ENCODE measurements at regions not wholly inside any gene's neighbourhood (a gene's known extent, or its start where the extent isn't known, plus 50 kb on each side); places are given as distances from the start of the nearest gene placed in this dataset.
A peak's percentile ranks its signal among the peaks of the same experiment; 100 is the strongest.

DNA sequence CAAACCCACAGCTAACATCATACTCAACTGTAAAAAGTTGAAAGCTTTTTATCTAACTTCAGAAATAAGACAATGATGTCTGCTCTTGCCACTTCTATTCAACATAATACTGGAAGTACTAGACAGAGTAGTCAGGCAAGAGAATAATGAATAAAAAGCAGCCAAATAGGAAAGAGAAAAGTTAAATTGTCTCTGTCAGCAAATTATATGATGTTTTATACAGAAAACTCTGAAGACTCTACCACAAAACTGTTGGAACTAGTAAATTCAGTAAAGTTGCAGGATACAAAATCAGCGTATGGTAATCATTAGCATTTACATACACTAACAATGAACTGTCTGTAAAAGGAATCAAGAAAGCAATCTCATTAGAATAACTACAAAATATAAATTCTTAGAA lies 752.9 kb upstream of the CT83 start:
- DNase-seq (ENCODE audit: low read depth, low spot score) = no peak

DNA sequence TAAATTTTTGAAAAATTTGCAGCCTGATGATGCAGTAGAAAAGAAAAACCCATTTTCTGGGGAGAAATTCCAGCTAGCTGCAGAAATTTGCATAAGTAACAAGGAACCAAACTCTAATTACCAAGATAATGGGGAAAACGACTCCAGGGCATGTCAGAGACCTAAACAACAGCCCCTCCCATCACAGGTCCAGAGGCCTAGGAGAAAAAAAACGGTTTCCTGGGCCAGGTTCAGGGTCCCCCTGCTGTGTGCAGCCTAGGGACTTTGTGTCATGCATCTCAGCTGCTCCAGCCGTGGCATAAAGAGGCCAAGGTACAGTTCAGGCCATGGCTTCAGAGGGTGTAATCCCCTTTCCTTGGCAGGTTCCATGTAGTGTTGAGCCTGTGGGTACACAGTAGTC lies 733.7 kb upstream of the CT83 start:
- DNase-seq (ENCODE audit: low read depth, low spot score) = peak; percentile 23

DNA sequence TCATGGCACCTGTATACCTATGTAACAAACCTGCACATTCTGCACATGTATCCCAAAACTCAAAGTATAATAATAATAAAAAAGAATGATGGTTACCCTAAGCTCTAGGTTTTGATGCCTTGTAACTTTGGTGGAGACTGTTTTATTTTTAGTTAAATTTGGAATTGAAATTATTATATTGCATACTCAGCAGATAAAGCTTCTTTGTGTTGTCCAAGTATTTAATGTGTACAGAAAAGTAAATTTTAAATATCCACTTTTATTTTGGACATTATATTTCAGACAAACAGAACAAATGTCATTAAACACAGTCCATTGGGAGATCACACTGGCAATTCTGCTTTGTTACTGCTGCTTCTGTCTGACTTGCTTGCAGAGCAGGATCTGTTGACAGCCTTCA lies 684.5 kb upstream of the CT83 start:
- no peak for DNase-seq (ENCODE audit: low read depth, low spot score)

DNA sequence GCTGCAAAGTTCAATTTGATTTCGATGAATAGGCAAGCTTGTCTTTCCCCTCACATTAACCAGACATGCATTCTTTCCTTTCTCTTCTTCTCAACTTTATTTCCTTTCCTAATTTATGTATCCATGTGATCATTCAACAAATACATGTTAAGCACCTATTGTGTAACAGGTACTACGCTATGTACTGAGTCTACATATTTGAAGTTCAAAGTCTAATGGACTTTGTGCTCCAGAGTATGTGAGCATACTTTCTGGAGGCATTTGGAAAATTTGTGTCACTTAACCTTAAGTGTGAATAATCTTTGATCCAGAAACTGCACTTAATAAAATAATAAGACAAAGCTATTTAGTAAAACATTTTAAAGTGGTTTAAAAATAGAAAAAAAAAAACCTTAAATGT lies 675.3 kb upstream of the CT83 start:
- DNase-seq (ENCODE audit: low read depth, low spot score) = no peak

DNA sequence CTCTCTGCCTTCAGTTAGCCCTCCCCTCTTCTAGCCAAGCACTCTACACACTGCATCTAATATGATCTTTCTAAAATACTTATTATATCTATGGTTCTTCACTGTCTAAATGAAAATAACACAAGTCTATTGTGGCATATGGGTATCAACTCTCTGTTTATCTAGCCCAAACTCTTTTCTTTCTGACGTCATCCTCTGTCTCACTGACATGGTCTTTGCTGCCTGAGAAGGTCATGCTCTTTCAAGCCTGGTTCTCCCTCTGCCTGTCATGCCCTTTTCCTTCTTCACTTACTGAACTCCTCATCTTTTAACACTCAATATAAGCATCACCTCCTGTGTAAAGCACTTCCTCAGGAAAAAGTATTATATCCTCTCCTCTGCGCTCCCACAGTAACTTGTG lies 672.2 kb upstream of the CT83 start:
- no peak for DNase-seq (ENCODE audit: low read depth, low spot score)

DNA sequence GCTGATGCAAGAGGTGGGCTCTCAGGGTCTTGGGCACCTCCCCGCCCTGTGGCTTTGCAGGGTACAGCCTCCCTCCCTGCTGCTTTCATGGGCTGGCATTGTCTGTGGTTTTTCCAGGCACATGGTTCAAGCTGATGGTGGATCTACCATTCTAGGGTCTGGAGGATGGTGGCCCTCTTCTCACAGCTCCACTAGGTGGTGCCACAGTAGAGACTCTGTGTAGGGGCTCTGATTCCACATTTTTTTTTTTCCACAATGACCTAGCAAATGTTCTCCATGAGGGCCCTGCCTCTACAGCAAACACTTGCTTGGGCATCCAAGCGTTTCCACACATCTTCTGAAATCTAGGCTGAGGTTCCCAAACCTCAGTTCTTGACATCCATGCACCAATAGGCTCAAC lies 657.9 kb upstream of the CT83 start:
- DNase-seq (ENCODE audit: low read depth, low spot score) = no peak

DNA sequence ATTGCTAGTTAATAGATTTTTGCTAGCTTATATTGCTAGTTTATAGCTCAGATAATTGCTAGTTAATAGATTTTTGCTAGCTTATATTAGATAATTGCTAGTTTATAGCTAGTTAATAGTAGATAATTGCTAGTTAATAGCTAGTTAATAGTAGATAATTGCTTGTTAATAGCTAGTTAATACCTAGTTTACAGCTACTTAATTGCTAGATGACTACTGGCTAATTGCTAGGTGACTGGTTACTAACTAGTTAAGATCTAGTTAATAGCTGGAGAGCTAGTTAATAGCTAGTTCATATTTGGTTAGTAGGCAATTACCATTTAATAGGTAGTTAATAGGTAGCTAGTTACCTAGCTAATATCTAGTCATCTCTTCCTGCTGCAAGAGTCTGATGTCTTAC lies 633.8 kb upstream of the CT83 start:
- no peak for DNase-seq (ENCODE audit: low read depth, low spot score)

DNA sequence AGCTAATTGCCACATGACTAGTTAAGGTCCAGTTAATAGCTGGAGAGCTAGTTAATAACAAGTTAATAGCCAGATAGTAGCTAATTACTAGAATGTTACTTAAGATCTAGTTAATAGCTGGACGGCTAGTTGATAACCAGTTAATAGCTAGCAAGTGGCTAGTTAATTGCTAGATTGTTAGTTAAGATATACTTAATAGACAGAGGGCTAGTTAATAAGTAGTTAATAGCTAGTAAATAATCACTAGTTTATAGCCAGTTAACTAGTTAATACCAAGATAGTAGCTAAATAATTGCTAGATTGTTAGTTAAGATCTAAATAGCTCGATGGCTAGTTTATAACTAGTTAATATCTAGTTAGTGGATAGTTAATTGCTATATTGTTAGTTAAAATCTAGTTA lies 632.6 kb upstream of the CT83 start:
- no peak for DNase-seq (ENCODE audit: low read depth, low spot score)

DNA sequence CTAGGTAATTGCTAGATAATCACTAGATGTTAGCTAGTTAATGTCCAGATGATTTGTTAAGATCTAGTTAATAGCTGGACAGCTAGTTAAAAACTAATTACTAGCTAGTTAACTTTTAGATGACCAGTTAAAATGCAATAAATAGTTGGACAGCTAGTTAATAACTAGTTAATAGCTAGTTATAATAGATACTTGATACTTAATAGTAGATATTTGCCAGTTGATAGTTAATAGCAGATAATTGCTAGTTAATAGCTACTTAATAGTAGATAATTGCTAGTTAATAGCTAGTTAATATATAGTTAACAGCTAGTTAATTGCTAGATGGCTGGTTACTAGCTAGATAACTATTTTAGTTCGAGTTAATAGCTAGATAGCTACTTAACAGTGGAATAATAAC lies 631.4 kb upstream of the CT83 start:
- no peak for DNase-seq (ENCODE audit: low read depth, low spot score)

DNA sequence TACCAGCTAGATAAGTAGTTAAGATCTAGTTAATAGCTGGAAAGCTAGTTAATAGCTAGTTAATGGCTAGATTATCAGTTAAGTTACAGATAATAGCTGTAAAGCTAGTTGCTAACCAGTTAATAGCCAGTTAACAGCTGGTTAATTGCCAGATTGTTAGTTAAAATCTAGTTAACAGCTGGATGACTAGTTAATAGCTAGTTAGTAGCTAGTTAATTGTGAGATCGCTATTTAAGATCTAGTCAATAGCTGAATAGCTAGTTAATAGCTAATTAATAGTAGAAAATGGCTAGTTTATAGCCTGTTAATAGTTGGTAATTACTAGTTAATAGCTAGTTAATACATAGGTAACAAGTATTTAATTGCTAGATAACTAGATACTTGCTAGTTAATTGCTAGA lies 630.5 kb upstream of the CT83 start:
- DNase-seq (ENCODE audit: low read depth, low spot score) = no peak

DNA sequence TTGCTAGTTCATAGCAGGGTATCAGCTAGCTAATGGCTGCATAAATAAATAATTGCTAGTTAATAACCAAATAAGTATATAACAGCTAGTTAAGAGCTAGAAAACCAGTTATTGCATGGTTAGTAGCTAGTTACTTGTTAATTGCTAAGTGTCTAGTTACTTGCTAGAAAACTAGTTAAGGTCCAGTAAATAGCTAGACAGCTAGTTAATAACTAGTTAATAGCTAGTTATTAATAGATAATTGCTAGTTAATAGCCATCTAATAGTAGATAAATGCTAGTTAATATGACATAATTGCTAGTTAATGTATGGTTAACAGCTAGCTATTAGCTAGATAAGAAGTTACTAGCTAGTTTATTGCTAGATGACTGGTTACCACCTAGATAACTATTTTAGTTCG lies 629.9 kb upstream of the CT83 start:
- DNase-seq (ENCODE audit: low read depth, low spot score) = no peak

DNA sequence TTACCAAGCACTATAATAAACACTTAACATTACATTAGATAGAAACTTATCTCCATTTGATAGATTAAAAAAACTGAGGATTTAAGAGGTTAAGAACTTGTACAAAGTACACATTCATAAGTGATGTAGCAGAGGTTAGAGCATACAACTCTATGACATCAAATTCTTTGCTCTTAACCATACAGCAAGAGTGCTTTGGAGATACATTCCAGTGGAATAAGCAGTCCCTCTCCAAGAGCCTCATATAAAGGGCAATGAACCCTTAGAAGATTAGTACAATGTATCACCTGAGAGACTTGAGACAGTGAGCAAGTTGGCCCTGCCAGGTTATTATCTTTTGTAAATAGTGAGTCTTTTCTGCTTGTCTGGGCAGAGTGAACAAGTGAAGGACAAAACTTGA lies 600.4 kb upstream of the CT83 start:
- DNase-seq (ENCODE audit: low read depth, low spot score) = no peak

DNA sequence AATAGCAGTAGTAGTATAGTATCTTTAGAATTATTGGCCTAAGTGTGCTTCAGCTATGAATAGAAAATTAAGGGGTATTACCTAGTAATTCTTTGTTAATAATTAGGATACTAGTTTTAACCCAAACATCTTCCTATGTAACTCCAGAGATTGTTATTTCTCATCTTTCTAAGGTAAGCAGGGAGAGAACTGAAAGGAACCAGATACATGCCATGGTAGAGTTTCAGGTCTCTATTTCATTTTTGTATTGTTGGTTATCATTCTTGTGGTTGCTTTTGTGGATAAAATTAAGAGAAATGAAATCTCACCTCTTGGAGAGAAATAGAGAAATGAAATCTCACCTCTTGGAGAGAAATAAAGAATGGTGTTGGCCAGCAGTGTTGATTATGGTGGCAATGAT lies 597.1 kb upstream of the CT83 start:
- no peak for DNase-seq (ENCODE audit: low read depth, low spot score)

DNA sequence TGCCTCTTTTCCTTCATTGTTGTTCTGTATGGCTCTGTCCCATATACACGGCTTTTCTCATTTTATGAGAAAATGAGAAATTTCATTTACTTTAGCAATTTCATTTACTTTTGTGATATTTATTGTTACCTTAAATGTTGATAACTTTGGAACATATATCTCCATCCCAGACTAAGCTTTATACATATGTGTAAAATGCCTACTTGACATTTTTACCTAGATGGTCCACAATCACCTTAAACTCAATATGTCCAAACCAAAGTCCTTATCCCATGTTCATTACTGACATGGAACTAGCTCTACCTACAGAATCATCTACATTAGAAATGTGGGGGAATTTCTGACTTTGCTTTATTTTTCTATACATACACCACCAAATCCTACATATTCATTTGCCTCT lies 590.5 kb upstream of the CT83 start:
- no peak for DNase-seq (ENCODE audit: low read depth, low spot score)

DNA sequence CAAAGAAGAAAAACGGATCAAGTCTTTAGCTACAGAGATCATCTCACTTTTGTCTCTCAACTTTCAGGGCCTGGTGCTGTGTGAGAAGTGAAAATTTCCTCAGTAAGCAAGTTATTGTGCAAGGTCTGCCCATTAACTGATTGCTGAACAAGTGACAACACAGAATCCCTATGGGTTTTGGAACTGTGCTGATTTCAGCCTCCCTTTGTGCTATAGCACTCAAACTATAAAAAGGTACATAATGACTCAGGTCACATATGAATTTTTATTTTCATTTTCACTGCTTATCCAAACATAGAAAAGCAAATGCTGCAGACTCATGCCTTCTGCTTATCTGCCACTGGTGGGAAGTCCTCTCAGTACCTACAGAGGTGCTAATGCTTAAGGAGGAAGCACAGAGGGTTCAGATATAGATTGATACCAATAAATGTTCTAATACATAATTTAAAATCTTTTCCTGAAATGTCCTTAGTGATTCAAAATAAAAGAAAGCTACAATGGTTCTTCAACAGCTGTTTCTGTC lies 576.2 kb upstream of the CT83 start:
- no peak for DNase-seq (ENCODE audit: low read depth, low spot score)

DNA sequence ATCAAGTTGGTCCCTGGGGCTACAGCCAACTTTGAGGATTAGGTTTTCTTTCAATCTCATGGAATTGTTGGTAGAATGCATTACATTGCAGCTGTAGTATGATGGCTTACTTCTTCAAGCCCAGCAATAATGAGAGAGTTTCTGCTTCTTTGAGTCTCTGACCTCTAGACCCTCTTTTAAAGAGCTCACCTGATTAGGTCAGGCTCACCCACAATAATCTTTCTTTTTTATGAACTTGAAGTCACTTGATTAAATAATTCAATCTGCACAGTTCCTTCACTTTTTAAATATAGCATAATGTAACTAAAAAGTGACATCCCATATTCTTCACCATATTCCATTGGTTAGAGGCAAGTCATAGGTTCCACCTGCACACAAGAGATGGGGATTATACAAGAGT lies 547.5 kb upstream of the CT83 start:
- DNase-seq (ENCODE audit: low read depth, low spot score) = no peak

DNA sequence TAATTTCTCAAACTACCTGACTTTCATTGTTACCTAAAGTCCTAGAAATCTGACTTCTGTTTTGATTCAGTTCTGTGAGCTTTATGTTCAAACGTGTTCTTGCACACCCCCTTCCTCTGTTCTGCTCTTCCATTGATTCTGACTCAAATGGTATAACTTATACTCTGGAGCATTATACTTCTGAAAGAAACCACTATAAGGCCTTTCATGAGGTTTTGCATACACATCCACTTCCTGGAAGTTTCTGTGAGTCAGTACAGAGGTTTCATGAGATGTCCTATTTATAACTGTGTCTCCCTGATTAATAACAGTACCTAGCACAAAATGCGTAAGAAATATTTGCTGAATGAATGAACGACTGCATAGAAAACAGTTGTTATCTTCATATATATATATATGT lies 540.2 kb upstream of the CT83 start:
- no peak for DNase-seq (ENCODE audit: low read depth, low spot score)

DNA sequence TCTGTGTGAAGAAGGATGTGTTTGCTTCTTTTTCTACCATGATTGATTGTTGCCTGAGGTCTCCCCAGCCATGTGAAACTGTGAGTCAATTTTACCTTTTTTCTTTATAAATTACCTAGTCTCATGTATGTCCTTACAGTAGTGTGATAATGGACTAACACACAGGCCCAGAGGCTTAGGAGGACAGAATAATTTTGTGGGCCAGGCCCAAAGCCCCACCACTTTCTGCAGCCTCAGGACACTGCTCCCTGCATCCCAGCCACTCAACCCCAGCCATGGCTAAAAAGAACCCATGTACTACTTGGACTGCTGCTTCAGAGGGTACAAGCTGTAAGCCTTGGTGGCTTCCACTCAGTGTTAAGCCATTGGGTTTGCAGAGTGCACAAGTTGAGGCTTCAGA lies 512.7 kb upstream of the CT83 start:
- no peak for DNase-seq (ENCODE audit: low read depth, low spot score)

DNA sequence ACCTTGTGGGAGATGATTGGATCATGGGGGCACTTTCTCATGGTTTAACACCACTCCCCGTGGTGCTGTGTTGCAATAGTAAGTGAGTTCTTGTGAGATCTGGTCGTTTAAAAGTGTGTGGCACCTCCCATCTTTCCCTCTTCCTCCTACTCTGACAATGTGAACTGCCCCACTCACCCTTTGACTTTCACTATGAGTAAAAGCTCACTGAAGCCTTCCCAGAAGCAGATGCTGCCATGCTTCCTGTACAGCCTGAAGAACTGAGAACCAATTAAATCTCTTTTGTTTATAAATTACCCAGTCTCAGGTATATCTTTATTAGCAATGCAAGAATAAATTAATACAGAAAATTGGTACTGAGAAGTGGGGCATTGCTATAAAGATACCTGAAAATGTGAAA lies 509.6 kb upstream of the CT83 start:
- no peak for DNase-seq (ENCODE audit: low read depth, low spot score)

DNA sequence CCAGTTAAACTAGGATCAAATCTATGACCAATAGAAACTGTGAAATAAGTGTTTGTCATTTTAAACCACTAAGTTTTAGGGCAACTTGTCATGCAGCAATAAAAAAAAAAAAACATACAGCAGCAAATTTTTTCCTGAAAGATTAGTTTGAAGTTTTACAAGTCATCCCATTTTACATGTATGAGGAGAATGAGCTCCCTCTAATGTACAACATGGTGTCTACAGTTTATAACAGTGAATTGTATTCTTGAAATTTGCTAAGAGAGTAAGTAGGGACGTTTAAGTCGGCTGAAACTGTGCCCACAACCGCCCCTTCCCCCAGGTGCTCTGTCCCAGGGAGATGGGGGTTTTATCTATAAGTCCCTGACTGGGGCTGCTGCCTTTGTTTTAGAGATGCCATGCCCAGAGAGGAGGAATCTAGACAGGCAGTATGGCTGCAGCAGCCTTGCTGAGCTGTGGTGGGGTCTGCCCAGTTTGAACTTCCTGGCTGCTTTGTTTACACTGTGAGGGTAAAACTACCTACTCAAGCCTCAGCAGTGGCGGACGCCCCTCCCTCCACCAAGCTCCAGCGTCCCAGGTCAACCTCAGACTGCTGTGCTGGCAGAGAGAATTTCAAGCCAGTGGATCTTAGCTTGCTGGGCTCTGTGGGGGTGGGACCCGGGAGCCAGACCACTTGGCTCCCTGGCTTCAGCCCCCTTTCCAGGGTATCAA lies 499.3 kb upstream of the CT83 start:
- no peak for DNase-seq (ENCODE audit: low read depth, low spot score)

DNA sequence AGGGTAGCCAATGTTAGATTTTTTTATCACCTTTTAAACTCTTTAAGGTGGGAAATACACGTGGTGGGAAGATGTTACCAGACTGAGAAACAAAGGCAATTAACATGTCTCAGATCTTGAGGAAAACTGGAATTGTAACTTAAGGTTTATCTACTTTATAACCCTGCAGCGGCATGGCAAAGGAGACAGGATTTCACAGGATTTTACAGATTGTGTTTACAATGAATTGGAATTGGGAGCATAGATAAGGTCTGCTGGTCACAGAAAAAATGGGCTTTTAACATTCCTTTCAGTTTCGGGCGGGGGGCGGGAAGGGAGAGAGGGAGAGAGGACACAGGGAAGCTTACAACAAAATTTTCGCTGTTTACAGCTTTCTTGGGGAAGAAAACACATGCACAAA lies 467.5 kb upstream of the CT83 start:
- no peak for DNase-seq (ENCODE audit: low read depth, low spot score)

DNA sequence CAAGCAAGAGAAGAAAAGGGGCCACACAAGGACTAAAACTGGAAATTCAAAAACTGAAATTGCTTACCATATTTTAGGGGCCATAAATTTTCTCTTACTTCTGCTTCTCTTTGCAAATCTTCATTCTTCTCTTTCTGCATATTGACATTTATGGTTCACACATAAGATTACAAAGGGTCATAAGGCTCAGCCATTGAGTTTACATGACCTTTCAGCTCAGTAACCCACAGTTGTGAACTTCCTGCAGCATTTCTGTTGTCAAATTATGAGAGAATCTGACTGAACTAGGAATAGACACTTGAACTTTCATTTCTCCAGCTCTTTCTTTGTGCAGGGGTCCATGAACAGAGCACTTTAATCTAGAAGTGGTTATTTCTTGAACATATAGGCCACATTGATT lies 434.8 kb upstream of the CT83 start:
- no peak for DNase-seq (ENCODE audit: low read depth, low spot score)

DNA sequence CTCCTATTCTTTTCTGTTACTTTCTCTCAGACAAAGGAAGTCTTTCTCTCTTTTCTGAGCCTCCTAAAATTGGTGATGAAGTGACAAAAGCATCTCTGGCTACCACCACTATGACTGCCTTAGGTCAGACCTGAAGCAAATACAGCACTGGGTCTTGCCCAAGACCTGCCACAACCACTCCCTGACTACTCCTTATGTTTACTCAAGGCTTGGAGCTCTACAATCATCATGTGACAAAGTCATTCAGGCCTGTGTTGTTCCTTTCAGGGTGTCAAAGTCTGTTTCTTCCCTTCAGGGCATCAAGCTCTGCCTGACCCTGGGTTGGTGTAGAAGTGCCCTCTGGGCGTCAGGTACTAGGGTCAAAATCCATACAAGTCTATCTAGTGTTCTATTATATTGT lies 419.2 kb upstream of the CT83 start:
- DNase-seq (ENCODE audit: low read depth, low spot score) = no peak

DNA sequence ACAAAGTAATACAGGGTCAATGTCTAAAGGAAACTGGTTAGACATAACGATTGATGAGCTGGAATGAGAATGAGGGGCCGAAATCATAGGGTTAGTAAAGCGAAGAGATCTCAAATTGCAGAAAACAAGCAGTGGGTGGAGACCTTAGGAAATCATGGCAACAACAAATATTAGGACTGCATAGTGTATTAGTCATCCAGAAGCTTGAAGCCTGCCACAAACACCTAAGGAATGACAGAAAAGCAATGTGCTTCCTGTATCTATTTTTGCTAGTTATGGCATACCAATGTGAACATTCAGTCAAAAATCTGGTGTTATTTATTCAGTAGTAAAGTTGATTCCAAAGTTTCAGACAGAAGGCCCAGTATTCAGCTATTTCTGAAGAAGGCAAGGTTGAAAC lies 410.9 kb upstream of the CT83 start:
- DNase-seq (ENCODE audit: low read depth, low spot score) = no peak
